Heart right ventricle (tissue), 16 donors: ENCODE measurements at regions not wholly inside any gene's neighbourhood (a gene's known extent, or its start where the extent isn't known, plus 50 kb on each side); places are given as distances from the start of the nearest gene placed in this dataset.

Experiments used
- ATAC-seq, 8 donors: fragments of 200-7000 bp; cut with Tn5 transposase; one replicate each; pipeline ENCODE4 v1.9.1; 2020; ENCODE audit warnings: mild to moderate bottlenecking in 8 of 8, moderate library complexity in 8 of 8, moderate number of reproducible peaks in 1 of 8
- DNase-seq, 2 donors: peaks; one replicate each; pipeline ENCODE4 v3.0.0-alpha.2; 2020
- H3K27ac ChIP-seq, 10 donors: fragments of 200-600 bp; sonication (generic) in 2 of 10; one replicate each; pipeline versions ENCODE4 v1.5.0 to v1.8.0; 2020 to 2022; ENCODE audit warnings: mild to moderate bottlenecking in 3 of 10
- H3K27me3 ChIP-seq, 7 donors: fragments of 200-600 bp; one replicate each; pipeline ENCODE4 v1.8.0; 2021 to 2022; ENCODE audit warnings: mild to moderate bottlenecking in 2 of 7
- H3K36me3 ChIP-seq, 9 donors: fragments of 200-600 bp; sonication (generic) in 1 of 9; one replicate each; pipeline versions ENCODE4 v1.5.0 to v1.8.0; 2020 to 2022; ENCODE audit warnings: mild to moderate bottlenecking in 2 of 9
- H3K4me1 ChIP-seq, 9 donors: fragments of 200-600 bp; sonication (generic) in 1 of 9; one replicate each; pipeline versions ENCODE4 v1.5.0 to v1.8.0; 2020 to 2022; ENCODE audit warnings: mild to moderate bottlenecking in 4 of 9
- H3K4me3 ChIP-seq, 10 donors: fragments of 200-600 bp; sonication (generic) in 2 of 10; one replicate each; pipeline versions ENCODE4 v1.5.0 to v1.8.0; 2020 to 2022; ENCODE audit warnings: mild to moderate bottlenecking in 7 of 10, moderate library complexity in 2 of 10
- H3K9me3 ChIP-seq, 11 donors: fragments of 200-600 bp in 10 of 11; sonication (generic) in 2 of 11; one replicate each; pipeline versions ENCODE4 v1.5.0 to v1.8.0; 2013 to 2022; ENCODE audit warnings: mild to moderate bottlenecking in 2 of 11, control low read depth in 1 of 11, moderate library complexity in 1 of 11
- WGBS, 2 donors: extraction: QIAGEN DNeasy Blood & Tissue Kit; methylation state at CpG; one replicate each; pipeline ENCODE4 v1.1.7; 2013; ENCODE audit warnings: inconsistent platforms in 1 of 2; 5-methylcytosine and 5-hydroxymethylcytosine counted together
- intact Hi-C, 10 donors: fragments of 100-400 bp; cut with DNase I; formaldehyde crosslinking; loops; one replicate each; pipeline versions ENCODE4 v1.11.1 to v1.14.2; 2022
- TF ChIP-seq, protein P1 (sequence below), 9 donors: fragments of 200-600 bp; sonication (generic) in 2 of 9; IDR thresholded peaks; one replicate each; pipeline versions ENCODE4 v1.5.0 to v1.8.0; 2021 to 2022; ENCODE audit warnings: antibody characterized with exemption in 9 of 9, mild to moderate bottlenecking in 5 of 9, moderate library complexity in 1 of 9
- donor health status: Arrhythmogenic right ventricular cardiomyopathy.
- donor health status: ischemic (EF 13 %, LVEDD 7.1; RV severe dilation, severe dysfunction).
- donor health status: healthy with polysubstance abuse.
- donor health status: DM: no; HTN: yes; CAD: no.
- donor health status: DM: no; HTN: no; CAD: no.
- donor health status: ischemic (EF 25% LVEDD 6.9; RV normal size, moderate dysfunction).
- donor health status: ischemic (EF 25% LVEDD 5.7; RV mildly dilated, moderate dysfunction).
- donor health status: healthy.
- donor health status: DM: yes; HTN: yes; CAD: no.
- donor health status: Ischemic cardiomyopathy.
- donor health status: ischemic (EF 35%, LVEDD 5.7; RV mildly dilated, moderate dysfunction).
- donor health status: nonischemic (EF 11% LVEDD 7.7; RV severe dilation, severe dysfunction).
- donor health status: DM: yes; HTN: yes; CAD: no.
- donor health status: PGD.
- donor health status: ischemic (EF 29% LVEDD 5.4; RV normal size, mild dysfunction).
- donor health status: nonischemic (EF 23%, LVEDD 6.1; RV moderate dilation, normal function).

DNA sequence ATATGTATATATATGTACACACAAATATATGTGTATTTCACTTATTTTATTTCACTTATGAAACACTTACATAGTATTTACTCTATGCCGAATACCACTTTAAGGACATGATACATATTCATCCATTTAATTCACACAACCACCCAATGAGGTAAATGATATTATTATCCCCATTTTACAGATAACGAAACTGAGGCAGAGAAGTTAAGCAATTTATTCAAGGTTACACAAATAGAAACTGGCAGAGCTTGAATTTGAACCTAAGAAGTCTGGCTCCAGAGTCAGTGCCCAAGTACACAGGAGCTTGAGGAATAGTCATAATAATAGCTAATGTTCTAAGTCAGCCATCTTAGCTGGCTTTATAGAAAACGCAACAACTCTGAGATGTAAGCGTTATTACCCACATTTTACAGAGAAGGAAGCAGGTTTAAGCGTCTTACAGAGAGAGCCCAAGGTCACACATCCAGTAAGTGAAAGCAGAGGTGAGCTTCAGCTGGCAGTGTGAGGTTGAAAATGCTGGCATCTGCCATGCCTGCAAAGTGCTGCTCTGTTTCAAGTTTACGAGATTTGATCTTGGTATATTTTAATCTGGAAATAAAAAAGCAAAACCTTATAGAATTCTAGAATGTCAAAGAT is 326.9 kb downstream of the LPIN1 start:
- Histone ChIP-seq H3K27me3 (no peaks in the 10 kb centered on the region), H3K4me1 (no peaks in the 10 kb centered on the region), H3K9me3 (no peaks in the 10 kb centered on the region), H3K36me3 (no peaks in the 10 kb centered on the region), H3K27ac (no peak overlapping the region), H3K4me3 (no peak overlapping the region)
- no peak for DNase-seq
- ATAC-seq, result no peak
- 92 to 94% methylated on average over 6 of the region's 6 CpGs for WGBS, 2 donors
- TF ChIP-seq, protein P1, sequence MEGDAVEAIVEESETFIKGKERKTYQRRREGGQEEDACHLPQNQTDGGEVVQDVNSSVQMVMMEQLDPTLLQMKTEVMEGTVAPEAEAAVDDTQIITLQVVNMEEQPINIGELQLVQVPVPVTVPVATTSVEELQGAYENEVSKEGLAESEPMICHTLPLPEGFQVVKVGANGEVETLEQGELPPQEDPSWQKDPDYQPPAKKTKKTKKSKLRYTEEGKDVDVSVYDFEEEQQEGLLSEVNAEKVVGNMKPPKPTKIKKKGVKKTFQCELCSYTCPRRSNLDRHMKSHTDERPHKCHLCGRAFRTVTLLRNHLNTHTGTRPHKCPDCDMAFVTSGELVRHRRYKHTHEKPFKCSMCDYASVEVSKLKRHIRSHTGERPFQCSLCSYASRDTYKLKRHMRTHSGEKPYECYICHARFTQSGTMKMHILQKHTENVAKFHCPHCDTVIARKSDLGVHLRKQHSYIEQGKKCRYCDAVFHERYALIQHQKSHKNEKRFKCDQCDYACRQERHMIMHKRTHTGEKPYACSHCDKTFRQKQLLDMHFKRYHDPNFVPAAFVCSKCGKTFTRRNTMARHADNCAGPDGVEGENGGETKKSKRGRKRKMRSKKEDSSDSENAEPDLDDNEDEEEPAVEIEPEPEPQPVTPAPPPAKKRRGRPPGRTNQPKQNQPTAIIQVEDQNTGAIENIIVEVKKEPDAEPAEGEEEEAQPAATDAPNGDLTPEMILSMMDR (IDR thresholded peaks at IDR 0.05), result no peak
- intact Hi-C loops, result no loop called here

DNA sequence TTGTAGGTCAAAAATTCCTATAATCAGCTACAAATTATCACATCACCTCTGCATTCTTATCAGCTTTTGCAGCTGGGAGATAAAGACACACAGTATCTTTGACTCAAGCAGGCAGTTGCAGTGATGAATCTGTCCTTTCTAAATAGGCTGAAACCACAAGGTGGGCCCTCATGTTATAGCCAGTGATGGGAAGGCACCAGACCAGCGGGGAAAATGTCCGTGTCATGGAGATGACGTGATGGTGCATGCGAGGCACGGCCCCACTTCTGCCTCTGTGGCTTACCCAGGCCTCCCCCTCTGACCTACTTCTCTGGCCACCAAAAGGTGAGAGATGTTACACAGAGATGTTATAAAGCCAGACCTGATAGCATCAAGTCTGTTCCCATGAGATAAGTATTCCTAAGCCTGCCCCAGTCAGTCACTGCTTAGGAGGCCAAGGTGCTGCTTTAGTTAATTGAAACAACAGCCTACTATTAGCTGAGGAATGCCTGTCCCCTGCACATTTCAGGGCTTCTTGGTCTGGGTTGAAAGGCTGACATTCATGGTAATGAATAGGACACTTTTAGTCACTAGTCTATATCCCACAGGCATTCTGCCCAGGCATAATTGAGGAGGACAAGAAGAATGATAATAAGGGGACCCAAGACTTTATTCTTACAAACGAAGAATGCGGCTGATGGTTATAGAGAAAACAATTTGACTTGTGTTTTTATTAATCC is 327.9 kb downstream of the LPIN1 start:
- intact Hi-C loops, result no loop called here
- WGBS, 2 donors, result 84 to 85% methylated on average over 7 of the region's 7 CpGs
- no peak for ATAC-seq

DNA sequence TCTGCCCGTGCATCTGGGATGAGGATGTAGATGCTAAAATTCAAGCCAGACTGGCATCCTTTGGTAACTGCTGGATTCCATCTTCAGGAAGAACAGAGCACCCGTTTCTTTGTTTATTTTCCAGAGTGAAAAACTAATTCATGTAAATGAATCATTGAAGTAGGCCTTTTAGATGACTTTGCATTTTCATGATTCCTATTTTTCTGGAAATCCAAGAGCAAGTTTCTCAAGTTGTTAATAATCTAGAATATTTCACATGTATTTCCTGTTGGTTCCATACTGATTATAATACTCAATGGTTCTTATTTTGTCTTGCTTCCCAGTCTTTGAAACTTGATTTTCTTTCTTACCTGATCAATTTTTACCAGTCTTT is 328.4 kb downstream of the LPIN1 start:
- intact Hi-C loops, result no loop called here
- TF ChIP-seq, protein P1 (IDR thresholded peaks at IDR 0.05), result no peak
- Histone ChIP-seq H3K27ac (no peak overlapping the region), H3K27me3 (no peaks in the 10 kb centered on the region), H3K4me1 (no peaks in the 10 kb centered on the region), H3K36me3 (no peaks in the 10 kb centered on the region), H3K4me3 (no peak overlapping the region), H3K9me3 (no peaks in the 10 kb centered on the region)
- 82 to 86% methylated on average over 2 of the region's 2 CpGs for WGBS, 2 donors
- DNase-seq, result no peak
- ATAC-seq, result no peak

More for the DNA sequence above, 327.9 kb downstream of the LPIN1 start:
- no peak for DNase-seq
- H3K9me3 ChIP-seq, result no peaks in the 10 kb centered on the region
- no peaks in the 10 kb centered on the region for H3K36me3 ChIP-seq
- H3K27me3 ChIP-seq, result no peaks in the 10 kb centered on the region
- TF ChIP-seq, protein P1 (IDR thresholded peaks at IDR 0.05), result no peak
- no peak overlapping the region for H3K4me3 ChIP-seq
- H3K27ac ChIP-seq, result no peak overlapping the region
- H3K4me1 ChIP-seq, result no peaks in the 10 kb centered on the region

DNA sequence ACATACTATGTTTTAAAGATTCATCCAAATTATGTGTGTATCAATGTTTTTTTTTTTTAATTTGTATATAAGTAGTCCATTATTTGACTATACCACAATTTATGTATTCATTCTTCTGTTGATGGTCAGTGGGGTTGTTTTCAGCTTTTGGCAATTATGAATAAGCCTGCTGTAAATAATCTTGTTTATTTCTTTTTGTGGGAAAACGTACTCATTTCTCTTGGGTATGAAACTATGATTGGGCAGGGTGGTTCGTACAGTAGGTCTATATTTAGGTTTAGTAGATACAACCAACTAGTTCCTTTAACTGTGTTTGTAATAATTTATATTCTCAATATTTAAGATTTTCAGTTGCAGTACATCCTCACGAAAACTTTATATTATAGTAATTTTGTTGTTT is 329.2 kb downstream of the LPIN1 start:
- H3K27ac ChIP-seq, result no peak overlapping the region
- TF ChIP-seq, protein P1 (IDR thresholded peaks at IDR 0.05), result no peak
- no peaks in the 10 kb centered on the region for H3K4me1 ChIP-seq
- no peaks in the 10 kb centered on the region for H3K36me3 ChIP-seq
- intact Hi-C loops, result no loop called here
- H3K9me3 ChIP-seq, result no peaks in the 10 kb centered on the region
- WGBS, 2 donors, result 92 to 96% methylated on average over 3 of the region's 3 CpGs
- no peak overlapping the region for H3K4me3 ChIP-seq
- H3K27me3 ChIP-seq, result no peaks in the 10 kb centered on the region
- DNase-seq, result no peak
- ATAC-seq, result no peak
